Islet of Langerhans (tissue), 1 donor: ENCODE measurements at regions not wholly inside any gene's neighbourhood (a gene's known extent, or its start where the extent isn't known, plus 50 kb on each side); places are given as distances from the start of the nearest gene placed in this dataset.

Source experiments
- FAIRE-seq: peaks from one replicate; lab custom pipeline; 2011; peaks lifted over from hg19 to GRCh38; lab: Jason Lieb, UNC

DNA sequence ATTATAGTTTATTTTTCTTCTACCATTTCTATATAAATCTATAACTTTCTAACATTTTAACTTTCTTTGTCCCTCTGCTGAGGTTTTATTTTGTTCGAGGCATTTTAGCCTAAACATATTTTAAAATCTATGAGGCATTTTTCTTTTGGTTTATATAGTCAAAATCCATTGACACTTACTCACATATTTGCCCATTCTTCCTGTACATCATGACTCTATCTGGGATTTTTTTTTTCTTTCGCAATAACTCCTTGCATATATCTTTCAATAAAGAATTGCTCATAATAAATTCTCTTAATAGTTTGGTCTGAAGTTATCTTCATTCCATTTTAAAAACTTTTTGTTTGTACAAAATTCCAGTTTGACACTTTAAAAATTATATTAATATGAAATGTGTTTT lies 632.3 kb downstream of the TLE4 start:
- FAIRE-seq = no peak

DNA sequence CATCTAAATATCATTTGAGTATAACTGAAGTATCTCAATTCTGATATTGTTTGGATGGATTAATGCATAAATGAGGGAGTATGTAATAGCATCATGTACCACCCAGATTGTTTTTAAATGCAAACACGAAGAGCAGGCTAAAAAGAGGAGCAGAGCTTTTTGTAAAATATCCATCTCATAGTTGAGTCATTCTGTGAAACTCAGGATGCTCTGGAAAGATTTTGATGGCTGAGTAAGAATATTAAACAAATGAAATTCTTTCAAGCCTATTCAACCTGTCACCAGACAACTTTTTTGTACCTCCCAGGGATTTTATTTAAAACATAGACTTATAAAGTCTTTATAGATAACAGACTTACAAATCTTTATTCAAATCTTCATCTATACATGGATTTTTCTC lies 625.9 kb downstream of the TLE4 start:
- no peak for FAIRE-seq

GRCh38 chr9:80191108-80191507 lies 619.3 kb downstream of the TLE4 start:
- no peak for FAIRE-seq

GRCh38 chr9:80188579-80188978 lies 616.8 kb downstream of the TLE4 start:
- FAIRE-seq = no peak

DNA sequence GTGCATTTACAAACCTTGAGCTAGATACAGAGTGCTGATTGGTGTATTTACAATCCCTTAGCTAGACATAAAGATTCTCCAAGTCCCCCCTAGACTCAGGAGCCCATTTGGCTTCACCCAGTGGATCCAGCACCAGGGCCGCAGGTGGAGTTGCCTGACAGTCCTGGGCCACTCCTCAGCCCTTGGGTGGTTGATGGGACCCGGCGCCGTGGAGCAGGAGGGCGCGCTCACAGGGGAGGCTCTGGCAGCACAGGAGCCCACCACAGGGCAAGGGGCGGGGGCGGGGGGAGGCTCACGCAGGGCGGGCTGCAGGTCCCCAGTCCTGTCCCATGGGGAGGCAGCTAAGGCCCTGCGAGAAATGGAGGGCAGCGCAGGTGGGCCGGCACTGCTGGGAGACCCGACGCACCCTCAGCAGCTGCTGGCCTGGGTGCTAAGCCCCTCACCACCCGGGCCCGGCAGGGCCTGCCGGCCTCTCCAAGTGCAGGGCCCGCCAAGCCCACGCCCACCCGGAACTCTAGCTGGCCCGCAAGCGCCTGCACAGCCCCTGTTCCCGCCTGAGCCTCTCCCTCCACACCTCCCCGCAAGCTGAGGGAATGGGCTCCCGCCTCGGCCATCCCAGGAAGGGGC lies 613.5 kb downstream of the TLE4 start:
- FAIRE-seq = no peak

- FAIRE-seq = no peak
Measured at GRCh38 chr9:80177949-80178480, 606.2 kb downstream of the TLE4 start.

GRCh38 chr9:80175286-80176150 lies 603.8 kb downstream of the TLE4 start:
- peak; percentile 51 for FAIRE-seq

DNA sequence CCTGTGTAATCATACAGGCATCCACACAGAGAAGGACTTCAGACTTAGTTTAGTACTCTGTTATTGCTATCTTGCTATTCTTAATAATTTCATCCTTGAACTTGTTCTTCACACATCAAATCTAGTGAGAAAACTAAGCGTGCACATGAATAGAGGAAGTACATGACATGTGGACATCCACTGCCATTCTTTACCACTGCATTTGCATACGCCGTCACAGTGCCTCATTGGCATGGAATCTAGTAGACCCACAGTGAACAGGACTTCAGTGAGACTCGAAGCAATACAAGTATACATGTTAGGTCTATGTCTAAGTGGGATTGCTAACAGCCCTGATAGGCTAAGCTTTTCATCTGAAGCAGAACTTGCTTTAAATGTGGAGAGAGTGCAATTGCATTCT lies 592.1 kb downstream of the TLE4 start:
- FAIRE-seq = no peak

DNA sequence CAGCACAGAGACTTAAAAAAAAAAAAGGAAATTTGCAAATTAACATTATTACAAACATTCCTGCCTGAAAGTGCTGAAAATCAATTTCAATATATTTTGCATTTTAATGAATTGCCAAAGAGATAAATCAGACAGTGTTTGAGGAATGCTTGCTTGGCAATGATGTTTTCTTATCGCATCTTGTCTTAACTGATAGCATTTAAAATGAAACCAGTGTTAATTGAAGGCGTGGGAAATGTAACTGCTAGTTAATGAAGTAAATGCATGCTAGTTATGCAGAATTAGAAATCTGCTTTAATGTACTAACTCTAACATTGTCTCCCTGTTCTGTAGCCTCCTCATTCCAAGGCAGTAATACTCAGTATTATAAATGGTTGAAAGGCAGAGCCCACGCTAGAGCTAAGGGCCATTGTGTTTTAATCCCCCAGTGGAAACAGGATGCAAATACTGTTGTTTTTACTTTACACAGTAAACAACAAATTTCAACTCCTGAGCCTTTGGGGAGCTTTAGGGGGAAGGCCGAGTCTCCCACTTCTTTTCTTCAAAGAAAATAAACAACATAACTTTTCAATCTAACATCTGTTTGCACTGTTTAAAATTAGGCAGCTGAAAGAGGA lies 586.9 kb downstream of the TLE4 start:
- peak; percentile 36 for FAIRE-seq

DNA sequence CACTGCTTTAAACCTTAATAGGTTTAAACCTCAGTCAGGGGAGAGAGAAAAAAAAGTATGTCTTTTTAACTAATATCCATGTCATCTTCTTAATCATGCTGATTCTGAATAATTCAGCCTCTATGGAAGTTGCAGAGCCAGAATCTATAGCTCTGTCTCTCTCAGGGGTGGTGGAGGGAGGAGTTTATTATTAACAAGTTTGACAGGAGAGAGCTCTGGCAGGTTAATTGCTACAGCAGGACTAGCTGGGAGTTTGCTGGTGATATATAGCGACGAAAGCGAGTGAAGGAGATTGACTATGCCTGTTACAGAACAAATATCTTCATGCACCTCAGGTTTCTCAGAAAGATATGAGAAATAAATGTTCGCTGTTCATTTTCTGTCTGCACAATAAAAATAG lies 586.4 kb downstream of the TLE4 start:
- no peak for FAIRE-seq

DNA sequence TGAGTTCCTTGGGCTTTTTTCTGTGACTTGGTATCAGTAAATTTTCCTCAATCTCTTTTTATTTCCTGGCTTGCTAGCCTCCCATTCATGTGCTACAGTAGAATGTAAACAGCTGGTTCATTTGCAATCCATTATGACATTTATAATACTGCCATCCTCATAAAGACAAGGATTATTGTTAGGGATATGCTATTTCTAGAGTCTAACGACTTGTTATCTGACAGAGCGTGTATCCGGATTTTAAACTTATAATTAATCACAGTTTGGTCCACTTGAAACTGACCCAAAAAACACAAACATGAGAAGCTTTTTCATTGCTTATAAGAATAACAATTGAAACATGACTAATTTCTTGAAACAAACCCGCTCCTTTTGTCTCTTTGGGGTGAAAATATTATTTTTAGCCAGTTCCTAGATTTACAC lies 585.8 kb downstream of the TLE4 start:
- FAIRE-seq = peak; percentile 68

DNA sequence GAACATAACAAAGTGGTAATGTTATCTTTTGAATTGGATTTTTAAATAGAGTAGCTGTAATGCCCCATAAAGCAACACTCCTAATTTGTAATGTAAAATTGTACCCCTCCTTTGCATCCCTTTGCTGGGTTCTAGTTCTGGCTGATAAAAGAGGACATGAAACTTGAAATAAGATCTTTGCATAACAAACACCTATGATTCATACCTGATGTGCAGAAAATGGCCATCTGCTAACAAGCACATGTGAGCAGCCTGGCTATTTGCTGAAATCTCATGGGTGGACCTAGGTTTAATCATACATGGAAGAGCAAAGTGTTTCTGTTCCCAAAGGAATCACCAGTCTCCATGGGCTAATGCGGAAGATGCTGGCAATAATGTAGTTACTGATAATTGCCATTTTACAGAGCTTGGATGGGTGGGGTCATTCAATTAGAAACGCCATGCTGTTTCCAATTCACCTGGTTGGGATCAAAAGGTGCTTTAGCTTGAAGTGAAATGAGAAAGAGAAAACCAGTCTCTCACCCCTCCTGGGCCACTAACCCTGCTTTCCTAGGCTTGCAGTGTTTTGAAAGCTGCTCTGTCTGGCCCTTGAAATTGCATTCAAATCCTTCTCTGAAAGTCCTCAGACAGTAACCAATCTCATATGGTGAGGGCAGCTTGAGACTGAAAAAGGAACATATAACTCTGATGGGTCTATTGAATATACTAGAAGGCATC lies 585.1 kb downstream of the TLE4 start:
- FAIRE-seq = no peak

DNA sequence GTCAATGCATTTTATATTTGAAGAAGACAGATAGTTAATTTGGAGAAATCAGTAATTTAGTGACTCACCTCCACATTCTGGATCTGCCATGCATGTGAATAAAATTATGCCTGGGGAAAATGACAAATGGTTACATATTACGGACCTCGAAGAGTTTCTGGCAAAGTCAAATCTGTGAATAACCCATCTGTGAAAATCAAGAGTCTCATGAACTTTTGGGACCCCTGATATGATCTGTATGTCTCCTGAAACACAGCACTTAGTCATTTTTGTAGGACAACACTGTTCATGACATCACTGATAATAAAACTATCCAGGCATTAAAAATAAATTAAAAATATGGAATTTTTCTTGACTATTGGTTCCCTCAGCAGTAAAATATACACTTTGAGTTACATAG lies 584.5 kb downstream of the TLE4 start:
- no peak for FAIRE-seq

GRCh38 chr9:80147866-80148265 lies 576.1 kb downstream of the TLE4 start:
- FAIRE-seq = no peak

DNA sequence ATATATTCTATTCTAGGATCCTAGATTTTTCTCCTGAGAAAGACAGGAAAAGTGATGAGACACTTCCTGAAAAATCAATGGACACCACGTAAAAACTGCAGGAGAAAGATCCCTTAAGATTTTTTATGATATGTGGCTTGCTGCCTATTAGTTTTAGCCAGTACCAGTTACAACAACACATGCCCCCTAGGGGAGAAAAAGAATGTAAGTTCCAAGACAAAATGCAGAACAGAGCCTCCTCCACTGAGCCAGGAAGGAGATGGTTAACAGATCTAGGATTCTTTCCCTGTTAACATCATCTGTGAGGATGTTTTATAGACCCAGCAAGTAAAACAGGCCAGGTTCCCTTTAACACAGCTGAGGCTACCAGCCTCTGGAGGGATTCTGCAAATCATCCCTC lies 574.7 kb downstream of the TLE4 start:
- no peak for FAIRE-seq

- FAIRE-seq = no peak
Measured at GRCh38 chr9:80144856-80145255, 573.1 kb downstream of the TLE4 start.

GRCh38 chr9:80144406-80144805 lies 572.6 kb downstream of the TLE4 start:
- FAIRE-seq = no peak

- FAIRE-seq = no peak
Measured at GRCh38 chr9:80143899-80144298, 572.1 kb downstream of the TLE4 start.

GRCh38 chr9:80134487-80134886 lies 562.7 kb downstream of the TLE4 start:
- FAIRE-seq = no peak

DNA sequence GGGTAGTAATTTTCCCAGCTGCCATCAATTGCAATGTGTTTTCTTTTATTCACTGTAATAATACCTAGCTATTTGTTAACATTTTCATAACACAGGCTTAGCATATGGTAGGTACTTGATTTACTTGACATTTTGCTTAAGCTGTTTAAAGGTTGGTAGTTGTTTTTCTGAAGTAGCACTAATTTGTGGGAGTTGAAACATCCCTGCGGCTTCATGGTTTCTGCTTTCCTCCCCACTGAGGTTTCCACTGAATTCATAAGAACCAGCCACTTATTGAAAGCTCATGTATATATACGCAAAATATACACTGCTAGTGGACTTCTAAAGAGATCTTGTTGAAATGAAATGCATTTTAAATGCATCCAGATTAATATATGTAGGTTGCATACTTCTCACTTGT lies 559.9 kb downstream of the TLE4 start:
- no peak for FAIRE-seq

DNA sequence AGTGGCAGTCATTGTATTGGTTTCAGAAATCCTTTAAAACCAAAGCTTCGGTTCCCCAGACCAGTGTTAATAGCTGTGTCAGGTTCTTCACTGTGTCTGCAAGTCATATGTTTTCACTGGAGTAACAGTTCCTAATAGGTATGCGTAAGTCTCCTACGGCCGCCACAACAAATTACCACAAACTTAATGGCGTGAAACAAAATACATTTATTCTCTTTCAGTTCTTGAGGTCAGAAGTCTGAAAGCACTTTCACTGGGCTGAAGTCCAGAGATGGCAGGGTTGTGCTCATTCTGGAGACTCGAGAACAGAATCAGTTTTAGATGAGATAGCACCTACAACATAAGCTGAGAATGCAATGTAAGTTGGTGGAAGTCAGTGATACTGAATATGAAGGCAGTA lies 556.2 kb downstream of the TLE4 start:
- FAIRE-seq = no peak

DNA sequence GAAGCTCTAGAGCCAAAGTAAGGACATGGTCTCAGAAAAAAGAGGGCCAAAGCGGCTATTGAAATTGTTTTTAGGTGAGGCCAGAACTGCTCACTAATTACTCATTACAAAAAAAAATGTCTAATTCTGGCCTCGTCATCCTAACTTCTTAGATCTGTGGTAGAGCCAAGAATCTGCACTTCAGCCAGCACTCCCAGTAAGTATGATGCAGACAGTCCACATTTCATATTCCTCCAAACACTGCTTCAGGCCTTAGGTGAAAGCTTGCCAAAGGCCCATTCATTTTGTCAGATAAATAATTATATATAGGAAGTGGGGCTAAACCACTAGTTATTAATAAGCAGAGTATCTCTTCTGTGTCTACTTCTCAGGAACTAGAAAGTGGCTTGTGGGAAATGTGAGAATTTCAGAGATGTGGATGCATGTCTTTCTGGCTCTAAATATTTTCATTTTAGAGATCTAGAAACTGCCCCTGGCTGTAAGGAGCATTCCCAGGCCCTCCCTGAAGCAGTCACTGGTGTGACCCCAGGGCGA lies 554.0 kb downstream of the TLE4 start:
- no peak for FAIRE-seq
